ENCODE measurements at regions not wholly inside any gene's neighbourhood (a gene's known extent, or its start where the extent isn't known, plus 50 kb on each side); places are given as distances from the start of the nearest gene placed in this dataset.

DNA sequence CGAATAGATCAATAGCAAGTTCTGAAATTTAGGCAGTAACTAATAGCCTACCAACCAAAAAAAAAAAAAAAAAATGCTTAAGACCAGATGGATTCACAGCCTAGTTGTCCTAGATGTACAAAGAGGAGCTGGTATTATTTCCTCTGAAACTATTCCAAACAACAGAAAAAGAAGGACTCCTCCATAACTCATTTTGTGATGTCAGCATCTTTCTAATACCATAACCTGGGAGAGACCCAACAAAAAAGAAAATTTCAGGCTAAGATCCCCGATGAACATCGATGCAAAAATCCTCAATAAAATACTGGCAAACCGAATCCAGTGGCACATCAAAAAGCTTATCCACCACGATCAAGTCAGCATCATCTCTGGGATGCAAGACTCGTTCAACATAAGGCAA lies 1557.9 kb downstream of the C4orf33 start:
- TF ChIP-seq ESRRG (CRISPR knock-in tag; IDR thresholded peaks at IDR 0.05) (no peak), SNAI2 (CRISPR knock-in tag; IDR thresholded peaks at IDR 0.05) (no peak), ARNTL (CRISPR knock-in tag; IDR thresholded peaks at IDR 0.05; ENCODE audit: borderline replicate concordance, low read depth) (no peak), CSRNP3 (CRISPR knock-in tag; IDR thresholded peaks at IDR 0.05) (no peak), RARB (CRISPR knock-in tag; IDR thresholded peaks at IDR 0.05) (no peak), ZNF8 (CRISPR knock-in tag; IDR thresholded peaks at IDR 0.05) (no peak), PPARA (CRISPR knock-in tag; IDR thresholded peaks at IDR 0.05; ENCODE audit: borderline replicate concordance) (no peak), BACH2 (CRISPR knock-in tag; IDR thresholded peaks at IDR 0.05; ENCODE audit: borderline replicate concordance) (no peak), ZNF565 (CRISPR knock-in tag; conservative IDR thresholded peaks at IDR 0.05; ENCODE audit: low read depth) (no peak)
- TF ChIP-seq, protein P1, sequence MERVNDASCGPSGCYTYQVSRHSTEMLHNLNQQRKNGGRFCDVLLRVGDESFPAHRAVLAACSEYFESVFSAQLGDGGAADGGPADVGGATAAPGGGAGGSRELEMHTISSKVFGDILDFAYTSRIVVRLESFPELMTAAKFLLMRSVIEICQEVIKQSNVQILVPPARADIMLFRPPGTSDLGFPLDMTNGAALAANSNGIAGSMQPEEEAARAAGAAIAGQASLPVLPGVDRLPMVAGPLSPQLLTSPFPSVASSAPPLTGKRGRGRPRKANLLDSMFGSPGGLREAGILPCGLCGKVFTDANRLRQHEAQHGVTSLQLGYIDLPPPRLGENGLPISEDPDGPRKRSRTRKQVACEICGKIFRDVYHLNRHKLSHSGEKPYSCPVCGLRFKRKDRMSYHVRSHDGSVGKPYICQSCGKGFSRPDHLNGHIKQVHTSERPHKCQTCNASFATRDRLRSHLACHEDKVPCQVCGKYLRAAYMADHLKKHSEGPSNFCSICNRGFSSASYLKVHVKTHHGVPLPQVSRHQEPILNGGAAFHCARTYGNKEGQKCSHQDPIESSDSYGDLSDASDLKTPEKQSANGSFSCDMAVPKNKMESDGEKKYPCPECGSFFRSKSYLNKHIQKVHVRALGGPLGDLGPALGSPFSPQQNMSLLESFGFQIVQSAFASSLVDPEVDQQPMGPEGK (CRISPR knock-in tag; IDR thresholded peaks at IDR 0.05; ENCODE audit: borderline replicate concordance) = no peak
- TF ChIP-seq, protein P2, sequence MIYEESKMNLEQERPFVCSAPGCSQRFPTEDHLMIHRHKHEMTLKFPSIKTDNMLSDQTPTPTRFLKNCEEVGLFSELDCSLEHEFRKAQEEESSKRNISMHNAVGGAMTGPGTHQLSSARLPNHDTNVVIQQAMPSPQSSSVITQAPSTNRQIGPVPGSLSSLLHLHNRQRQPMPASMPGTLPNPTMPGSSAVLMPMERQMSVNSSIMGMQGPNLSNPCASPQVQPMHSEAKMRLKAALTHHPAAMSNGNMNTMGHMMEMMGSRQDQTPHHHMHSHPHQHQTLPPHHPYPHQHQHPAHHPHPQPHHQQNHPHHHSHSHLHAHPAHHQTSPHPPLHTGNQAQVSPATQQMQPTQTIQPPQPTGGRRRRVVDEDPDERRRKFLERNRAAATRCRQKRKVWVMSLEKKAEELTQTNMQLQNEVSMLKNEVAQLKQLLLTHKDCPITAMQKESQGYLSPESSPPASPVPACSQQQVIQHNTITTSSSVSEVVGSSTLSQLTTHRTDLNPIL (CRISPR knock-in tag; IDR thresholded peaks at IDR 0.05; ENCODE audit: low read depth) = no peak
